Renal pelvis (tissue), 1 donor: ENCODE measurements at regions not wholly inside any gene's neighbourhood (a gene's known extent, or its start where the extent isn't known, plus 50 kb on each side); places are given as distances from the start of the nearest gene placed in this dataset.

Source experiments
- DNase-seq: peaks from one replicate; pipeline ENCODE4 v3.0.0-alpha.2; 2013

- DNase-seq: no peak
These were observed 253.4 kb upstream of the SLC24A2 start for GRCh38 chr9:20042128-20042711.

GRCh38 chr9:20041697-20042081 lies 252.9 kb upstream of the SLC24A2 start:
- no peak for DNase-seq

- no peak for DNase-seq
These were observed 252.3 kb upstream of the SLC24A2 start for GRCh38 chr9:20040991-20041696.

DNA sequence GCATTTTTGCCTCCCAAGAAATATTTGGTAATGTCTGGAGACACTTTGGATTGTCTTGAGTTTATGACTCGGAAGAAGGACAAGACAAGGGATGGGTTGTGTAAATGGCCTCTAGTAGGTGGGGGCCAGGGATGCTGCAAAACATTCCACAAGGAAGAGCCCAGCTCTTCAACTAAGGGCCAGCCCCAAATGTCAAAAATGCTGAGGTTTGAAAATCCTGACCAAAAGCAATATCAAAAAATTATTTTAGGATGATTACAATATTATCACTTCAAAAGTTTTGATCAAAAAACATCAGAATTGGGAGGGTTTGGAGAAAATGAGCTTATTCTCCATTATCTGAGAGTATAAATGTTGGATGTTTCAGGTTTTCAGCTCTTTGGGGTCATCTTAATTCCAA lies 248.9 kb upstream of the SLC24A2 start:
- DNase-seq: no peak

DNA sequence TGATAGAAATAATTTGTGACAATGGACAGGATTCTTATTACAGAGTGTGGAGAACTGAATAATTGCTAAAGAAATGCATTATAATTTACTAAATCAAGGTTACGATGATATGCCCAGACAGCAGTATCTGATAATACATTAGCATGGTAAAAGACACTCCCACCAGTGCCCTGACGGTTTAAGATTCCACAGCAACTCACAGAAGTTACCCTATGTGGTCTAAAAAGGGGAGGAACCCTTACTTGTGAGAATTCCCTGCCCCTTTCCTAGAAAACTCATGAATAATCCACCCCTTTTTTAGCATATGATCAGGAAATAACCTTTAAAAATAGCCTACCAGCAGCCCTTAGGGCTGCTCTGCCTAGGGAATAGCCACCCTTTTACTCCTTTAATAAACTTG lies 244.7 kb upstream of the SLC24A2 start:
- no peak for DNase-seq

DNA sequence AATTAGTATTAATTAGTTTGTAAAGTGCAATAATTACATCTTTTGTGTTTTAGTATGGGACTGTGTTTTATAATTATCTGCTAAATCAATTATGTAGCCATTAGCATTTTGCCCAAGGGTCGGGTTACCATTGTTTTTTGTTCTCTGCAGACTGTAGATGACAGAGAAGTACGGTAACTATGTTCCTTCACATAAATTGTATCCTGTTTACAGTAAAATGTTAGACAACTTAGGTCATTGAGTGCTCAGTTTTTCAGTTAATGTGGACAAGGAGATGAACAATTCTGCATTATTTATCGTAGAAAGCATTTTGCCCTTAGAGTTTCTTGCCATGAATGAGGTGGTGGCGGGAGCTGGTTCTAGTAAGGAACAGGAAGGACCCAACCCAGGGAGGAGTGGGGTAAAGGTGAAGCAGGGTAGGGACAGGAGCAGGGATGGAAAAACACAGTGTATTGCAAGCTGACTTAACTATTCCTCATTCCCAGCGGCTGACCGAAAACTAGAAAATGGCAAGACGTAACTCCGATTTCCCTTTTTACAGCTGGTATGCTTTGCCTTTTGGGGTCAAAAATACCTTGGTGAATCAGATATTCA lies 243.7 kb upstream of the SLC24A2 start:
- no peak for DNase-seq

DNA sequence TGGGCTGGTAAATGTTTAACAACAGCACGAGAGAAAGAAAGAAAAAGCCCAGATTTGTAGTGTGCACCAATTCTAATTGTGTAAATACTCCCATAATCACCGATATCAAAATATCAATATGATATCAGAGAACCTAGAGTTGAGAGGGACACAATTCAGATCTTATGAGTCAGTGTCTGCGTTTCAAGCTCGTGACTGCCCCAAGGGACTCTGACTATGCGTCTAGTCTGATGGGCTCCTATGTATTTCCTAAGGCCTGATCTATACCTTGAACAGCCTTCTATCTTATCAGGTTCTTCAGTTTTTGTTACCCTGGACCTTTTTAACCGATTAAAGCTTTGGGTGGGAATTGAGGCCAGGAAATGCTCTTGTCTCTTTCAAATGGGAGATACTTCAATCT lies 243.0 kb upstream of the SLC24A2 start:
- DNase-seq: no peak

GRCh38 chr9:20030671-20031070 lies 241.8 kb upstream of the SLC24A2 start:
- DNase-seq: no peak

GRCh38 chr9:20030221-20030620 lies 241.4 kb upstream of the SLC24A2 start:
- DNase-seq: no peak

DNA sequence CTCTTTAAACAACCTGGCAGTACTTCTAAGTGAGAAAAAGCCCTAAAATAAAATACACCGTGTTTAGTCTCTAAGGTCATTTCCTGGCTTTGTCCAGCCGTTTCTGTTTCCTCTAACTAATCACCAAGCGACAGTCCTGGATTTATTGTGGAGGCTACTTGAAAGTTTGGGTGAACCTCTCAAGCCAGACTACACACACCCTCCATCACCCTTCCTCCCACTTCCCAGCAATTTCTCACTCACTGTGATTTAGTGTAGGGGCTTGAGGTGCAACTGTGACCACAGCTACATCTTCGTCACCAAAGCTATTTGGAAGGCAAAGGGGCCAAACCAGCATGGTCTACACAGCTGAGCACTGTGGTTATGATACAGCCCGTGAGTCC lies 240.0 kb upstream of the SLC24A2 start:
- peak; percentile 65 for DNase-seq

DNA sequence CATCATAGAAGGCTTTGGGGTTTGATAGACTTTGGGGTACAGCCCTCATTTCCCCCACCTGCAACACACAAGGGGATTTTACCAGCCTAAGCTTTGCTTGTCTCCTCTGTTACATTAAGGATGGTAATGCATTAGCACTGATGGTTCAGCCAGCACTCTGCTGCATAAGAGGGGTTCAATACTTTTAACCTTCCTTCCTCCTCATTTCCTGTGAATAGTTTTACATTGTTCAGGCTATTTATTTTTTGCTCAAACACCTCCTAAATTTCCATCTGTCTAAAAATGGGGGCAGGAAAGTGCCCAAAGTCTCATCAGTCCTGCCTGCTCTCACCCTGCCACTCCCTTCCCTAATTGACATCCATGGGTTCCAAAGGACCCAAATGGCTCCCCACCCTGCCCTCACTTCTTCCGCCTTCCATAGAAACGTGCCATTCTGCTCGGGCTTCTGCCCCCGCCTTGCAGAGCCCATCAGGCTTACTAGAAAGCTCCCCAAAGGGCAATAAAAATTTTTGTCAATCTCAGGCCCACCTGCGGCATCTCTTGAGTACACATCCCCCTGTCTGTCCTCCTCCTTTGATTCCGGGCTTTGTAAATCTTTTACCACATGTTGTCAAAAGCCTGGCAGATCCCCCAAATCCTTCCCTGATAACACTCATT lies 239.5 kb upstream of the SLC24A2 start:
- no peak for DNase-seq

GRCh38 chr9:20023961-20024571 lies 235.2 kb upstream of the SLC24A2 start:
- peak; percentile 26 for DNase-seq

DNA sequence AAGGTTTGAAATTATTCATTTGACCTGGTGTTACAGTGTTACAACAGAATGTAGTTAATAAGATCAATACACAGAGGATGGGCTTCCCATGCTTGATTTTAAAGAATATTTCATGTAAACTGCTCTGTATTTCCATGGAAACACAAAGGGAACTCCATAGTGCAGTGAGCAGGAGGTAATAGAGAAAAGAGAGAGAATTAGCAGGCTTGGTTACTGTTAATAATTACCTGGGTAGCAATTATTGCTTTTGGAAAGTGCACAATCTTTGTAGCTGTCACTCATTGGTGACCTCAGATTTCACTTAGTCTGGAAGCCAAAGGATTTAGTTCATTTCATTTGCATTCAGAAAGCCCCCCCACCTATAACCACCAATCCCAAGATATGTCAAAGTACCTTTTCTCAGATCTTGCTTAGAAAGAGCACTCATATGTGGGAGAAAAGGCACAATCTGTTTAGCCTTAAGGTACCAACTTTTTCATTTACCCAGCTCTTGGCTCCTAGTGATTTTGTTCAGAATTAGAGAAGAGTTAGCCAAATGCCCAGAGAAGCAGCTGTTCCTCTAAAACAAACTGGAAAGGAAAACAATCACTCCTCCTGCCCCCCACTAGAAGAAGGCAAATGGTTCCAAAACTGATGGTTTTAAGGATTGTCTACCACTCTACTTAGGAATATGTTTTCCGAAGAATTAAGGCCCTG lies 234.5 kb upstream of the SLC24A2 start:
- DNase-seq: peak; percentile 16

DNA sequence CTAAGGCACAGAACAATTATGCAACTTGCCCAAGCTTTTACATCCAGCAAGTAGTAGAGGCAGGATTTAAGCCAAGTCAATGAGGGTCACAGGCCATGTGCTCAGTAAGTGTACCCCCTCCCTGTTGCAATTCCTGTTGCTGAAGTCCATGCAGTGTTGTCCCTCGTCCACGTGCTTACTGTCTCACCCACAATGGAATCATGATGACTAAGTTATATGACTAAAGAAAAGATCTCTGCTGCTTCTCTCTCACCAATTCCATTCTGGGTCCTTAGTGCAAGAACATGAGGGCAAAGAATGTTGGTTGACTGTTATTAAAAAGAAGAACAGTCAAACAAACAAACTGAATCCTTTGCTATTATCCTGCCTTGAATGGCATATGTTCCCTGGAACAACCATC lies 233.6 kb upstream of the SLC24A2 start:
- no peak for DNase-seq

- DNase-seq: no peak
These were observed 227.8 kb upstream of the SLC24A2 start for GRCh38 chr9:20016611-20017010.

GRCh38 chr9:20015427-20015931 lies 226.6 kb upstream of the SLC24A2 start:
- DNase-seq: no peak

DNA sequence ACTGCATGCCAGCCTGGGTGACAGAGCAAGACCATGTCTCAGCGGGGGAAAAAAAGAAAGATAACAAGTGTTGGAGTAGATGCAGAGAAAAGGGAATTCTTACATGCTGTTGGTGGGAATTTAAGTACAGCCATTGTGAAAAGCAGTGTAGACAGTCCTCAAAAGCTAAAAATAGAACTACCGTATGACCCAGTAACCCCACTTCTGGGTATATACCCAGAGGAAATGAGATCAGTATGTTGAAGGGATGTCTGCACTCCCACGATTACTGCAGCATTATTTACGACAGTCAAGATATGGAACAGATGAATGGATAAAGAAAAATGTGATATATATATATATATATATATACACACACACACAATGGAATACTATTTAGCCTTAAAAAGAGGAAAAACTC lies 225.3 kb upstream of the SLC24A2 start:
- no peak for DNase-seq

- no peak for DNase-seq
These were observed 223.4 kb upstream of the SLC24A2 start for GRCh38 chr9:20012232-20012631.

- no peak for DNase-seq
These were observed 220.8 kb upstream of the SLC24A2 start for GRCh38 chr9:20009606-20010005.

- DNase-seq: no peak
These were observed 213.2 kb upstream of the SLC24A2 start for GRCh38 chr9:20002011-20002410.

DNA sequence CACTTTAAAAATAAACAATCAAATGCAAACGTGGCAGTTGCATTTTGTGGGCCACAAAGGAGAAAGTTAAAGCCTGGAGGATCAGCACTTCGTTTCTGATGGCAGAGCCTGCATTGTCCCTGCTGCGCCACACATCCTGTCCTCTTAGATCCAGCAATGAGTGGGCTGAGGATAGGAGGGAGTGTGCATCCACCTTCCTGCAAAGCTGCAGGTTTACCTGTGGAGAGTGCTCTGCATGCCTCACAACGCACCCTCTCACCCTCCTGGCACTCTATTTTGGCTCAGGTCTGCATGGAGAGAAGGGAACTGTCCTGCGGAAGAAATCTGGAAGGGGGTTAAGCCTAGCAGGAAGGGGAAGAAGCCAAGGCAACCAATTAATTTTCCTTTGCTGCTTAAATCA lies 212.2 kb upstream of the SLC24A2 start:
- no peak for DNase-seq

- DNase-seq: no peak
These were observed 210.7 kb upstream of the SLC24A2 start for GRCh38 chr9:19999491-20000057.
